ENCODE measurements at regions not wholly inside any gene's neighbourhood (a gene's known extent, or its start where the extent isn't known, plus 50 kb on each side); places are given as distances from the start of the nearest gene placed in this dataset.
A peak's percentile ranks its signal among the peaks of the same experiment; 100 is the strongest.

GRCh38 chr5:82642313-82642712 is 364.2 kb upstream of the RPS23 start:
- DNase-seq (ENCODE audit: low spot score), result no peak
- POLR2A ChIA-PET (ENCODE audit: low non-redundant PET), result no interaction called here
- H3K27ac ChIP-seq, result no peak overlapping the region
- CTCF ChIA-PET, result interaction anchor here (0.6 to 1.1 kb wide), 5 partner anchors 27 to 861 kb away, joined by 3 read pairs; partner anchors contain the start of gene VCAN
- no peak for TF ChIP-seq CTCF (conservative IDR thresholded peaks at IDR 0.05; ENCODE audit: low read depth)

- H3K27ac ChIP-seq, result no peak overlapping the region
- TF ChIP-seq CTCF (conservative IDR thresholded peaks at IDR 0.05; ENCODE audit: low read depth), result peak; percentile 88
- CTCF ChIA-PET, result interaction anchor here (0.5 to 1.1 kb wide), 14 partner anchors 10 to 861 kb away, joined by 3 to 7 read pairs (median 3); partner anchors contain the start of gene VCAN
- POLR2A ChIA-PET (ENCODE audit: low non-redundant PET), result no interaction called here
- DNase-seq (ENCODE audit: low spot score), result peak; percentile 90
Measured at GRCh38 chr5:82641331-82642003, 363.3 kb upstream of the RPS23 start.

GRCh38 chr5:82640916-82641315 is 362.8 kb upstream of the RPS23 start:
- TF ChIP-seq CTCF (conservative IDR thresholded peaks at IDR 0.05; ENCODE audit: low read depth), result no peak
- ChIA-PET CTCF (interaction anchor here (0.5 to 1.1 kb wide), 10 partner anchors 10 to 740 kb away, joined by 3 to 7 read pairs (median 4); no protein-coding TSS in a partner anchor), POLR2A (ENCODE audit: low non-redundant PET) (no interaction called here)
- DNase-seq (ENCODE audit: low spot score), result no peak
- no peak overlapping the region for H3K27ac ChIP-seq

GRCh38 chr5:82639393-82640144 is 361.4 kb upstream of the RPS23 start:
- DNase-seq (ENCODE audit: low spot score), result no peak
- CTCF ChIA-PET, result interaction anchor here (0.6 to 0.7 kb wide), 3 partner anchors 11 to 333 kb away, joined by 3 to 6 read pairs (median 4); no protein-coding TSS in a partner anchor
- H3K27ac ChIP-seq, result no peak overlapping the region
- POLR2A ChIA-PET (ENCODE audit: low non-redundant PET), result no interaction called here
- no peak for TF ChIP-seq CTCF (conservative IDR thresholded peaks at IDR 0.05; ENCODE audit: low read depth)

- no peak overlapping the region for H3K27ac ChIP-seq
- no peak for DNase-seq (ENCODE audit: low spot score)
- ChIA-PET POLR2A (ENCODE audit: low non-redundant PET) (no interaction called here), CTCF (no interaction called here)
- no peak for TF ChIP-seq CTCF (conservative IDR thresholded peaks at IDR 0.05; ENCODE audit: low read depth)
Measured at GRCh38 chr5:82636591-82636990, 358.4 kb upstream of the RPS23 start.

GRCh38 chr5:82635561-82636288 is 357.6 kb upstream of the RPS23 start:
- DNase-seq (ENCODE audit: low spot score), result peak; percentile 35
- CTCF ChIA-PET, result no interaction called here
- no peak overlapping the region for H3K27ac ChIP-seq
- no peak for TF ChIP-seq CTCF (conservative IDR thresholded peaks at IDR 0.05; ENCODE audit: low read depth)
- POLR2A ChIA-PET (ENCODE audit: low non-redundant PET), result no interaction called here
